Right renal cortex interstitium (tissue), 3 donors: ENCODE measurements at regions not wholly inside any gene's neighbourhood (a gene's known extent, or its start where the extent isn't known, plus 50 kb on each side); places are given as distances from the start of the nearest gene placed in this dataset.

Experiments
- DNase-seq, 3 donors: peaks; one replicate each; pipeline ENCODE4 v3.0.0-alpha.2; 2013; ENCODE audit warnings: low read depth in 3 of 3, low spot score in 2 of 3

- DNase-seq = no peak
Observed at GRCh38 chr2:45154606-45155155, 145.4 kb upstream of the SIX2 start.

DNA sequence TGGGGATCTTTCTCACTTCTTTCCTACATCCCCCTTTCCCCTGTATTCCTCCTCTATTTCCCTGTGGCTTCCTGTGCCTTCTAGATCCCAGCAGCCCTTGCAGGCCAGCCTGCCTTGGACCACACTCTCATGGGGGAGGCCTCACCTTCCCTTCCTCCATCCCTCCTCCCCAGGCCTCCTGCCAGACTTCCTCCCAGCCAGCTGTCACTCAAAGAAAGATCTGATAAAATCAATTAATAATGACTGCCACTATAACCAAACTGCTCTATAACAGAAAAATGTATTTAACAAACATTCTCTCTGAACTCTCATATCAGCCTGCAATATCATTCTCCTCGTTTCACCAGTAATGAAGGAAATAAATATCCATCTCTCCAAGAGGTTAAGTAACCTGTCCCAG lies 144.9 kb upstream of the SIX2 start:
- DNase-seq = no peak

DNA sequence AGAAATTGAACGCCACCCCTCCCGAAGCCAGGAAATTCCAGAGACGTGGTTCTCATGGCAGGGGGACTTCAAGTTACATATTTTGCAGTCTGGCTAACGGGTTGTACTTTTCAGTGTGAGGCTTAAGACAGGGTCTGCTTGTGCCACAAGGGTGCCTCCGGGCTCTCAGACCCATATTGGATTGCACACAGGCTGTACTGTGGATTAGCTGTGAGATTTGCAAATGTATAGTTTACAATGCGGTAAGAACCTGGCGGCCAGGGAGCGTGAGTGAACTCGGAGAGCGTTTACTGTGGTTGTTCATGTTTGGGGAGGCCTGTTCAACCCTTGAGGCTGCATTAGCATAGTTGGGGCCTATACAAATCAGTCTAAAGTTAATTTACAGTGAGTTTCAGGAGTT lies 143.9 kb upstream of the SIX2 start:
- no peak for DNase-seq

DNA sequence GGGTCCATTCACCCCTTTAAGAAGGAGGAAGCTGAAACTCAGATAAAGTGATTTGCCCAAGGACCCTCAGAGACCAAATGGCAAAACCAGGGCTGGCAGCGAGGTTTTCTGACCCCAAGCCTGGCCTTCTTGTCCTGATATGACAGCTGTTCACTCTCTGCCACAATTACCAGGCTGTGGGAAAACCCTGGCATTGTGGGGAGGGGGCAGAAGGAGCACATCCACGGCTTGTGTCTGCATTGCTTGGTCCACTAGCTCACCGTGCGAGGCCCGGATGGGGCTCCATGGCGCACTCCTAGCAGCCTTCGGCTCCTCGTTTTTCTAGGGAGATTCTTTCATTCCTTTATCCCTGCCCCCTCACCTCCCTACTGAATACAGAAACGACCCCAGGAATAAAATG lies 143.4 kb upstream of the SIX2 start:
- DNase-seq = no peak

DNA sequence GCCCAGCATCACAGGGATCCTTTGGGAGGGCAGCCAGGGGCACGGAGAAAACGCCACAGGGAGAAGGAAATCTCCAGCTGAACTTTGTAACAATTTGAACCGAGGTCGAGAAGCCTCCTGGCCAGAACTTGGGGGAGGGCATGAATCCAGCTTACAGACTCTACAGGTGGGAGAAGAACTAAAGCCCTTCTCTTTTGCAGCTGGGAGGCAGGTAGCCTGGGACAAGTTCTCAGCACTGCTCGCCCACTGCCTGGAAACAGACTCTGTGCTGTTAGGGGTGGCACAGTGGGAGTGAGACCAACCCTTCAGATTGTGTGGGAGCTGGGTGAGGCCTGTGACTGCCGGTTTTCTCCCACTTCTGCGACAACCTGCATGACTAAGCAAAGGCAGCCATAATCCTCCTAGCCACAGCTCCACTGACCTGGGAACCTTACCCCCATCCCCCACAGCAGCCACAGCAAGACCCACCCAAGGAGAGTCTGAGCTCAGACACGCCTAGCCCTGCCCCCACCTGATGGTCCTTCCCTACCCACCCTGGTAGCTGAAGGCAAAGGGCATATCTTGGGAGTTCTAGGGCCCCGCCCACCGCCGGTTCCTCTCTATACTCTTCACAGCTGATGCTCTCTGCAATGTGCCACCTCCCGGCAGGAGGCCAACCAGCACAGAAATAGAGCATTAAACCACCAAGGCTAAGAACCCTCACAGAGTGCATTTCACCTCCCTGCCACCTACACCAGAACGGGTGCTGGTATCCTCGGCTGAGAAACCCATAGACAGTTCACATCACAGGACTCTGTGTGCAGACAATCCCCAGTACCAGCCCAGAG lies 136.0 kb upstream of the SIX2 start:
- DNase-seq = no peak

DNA sequence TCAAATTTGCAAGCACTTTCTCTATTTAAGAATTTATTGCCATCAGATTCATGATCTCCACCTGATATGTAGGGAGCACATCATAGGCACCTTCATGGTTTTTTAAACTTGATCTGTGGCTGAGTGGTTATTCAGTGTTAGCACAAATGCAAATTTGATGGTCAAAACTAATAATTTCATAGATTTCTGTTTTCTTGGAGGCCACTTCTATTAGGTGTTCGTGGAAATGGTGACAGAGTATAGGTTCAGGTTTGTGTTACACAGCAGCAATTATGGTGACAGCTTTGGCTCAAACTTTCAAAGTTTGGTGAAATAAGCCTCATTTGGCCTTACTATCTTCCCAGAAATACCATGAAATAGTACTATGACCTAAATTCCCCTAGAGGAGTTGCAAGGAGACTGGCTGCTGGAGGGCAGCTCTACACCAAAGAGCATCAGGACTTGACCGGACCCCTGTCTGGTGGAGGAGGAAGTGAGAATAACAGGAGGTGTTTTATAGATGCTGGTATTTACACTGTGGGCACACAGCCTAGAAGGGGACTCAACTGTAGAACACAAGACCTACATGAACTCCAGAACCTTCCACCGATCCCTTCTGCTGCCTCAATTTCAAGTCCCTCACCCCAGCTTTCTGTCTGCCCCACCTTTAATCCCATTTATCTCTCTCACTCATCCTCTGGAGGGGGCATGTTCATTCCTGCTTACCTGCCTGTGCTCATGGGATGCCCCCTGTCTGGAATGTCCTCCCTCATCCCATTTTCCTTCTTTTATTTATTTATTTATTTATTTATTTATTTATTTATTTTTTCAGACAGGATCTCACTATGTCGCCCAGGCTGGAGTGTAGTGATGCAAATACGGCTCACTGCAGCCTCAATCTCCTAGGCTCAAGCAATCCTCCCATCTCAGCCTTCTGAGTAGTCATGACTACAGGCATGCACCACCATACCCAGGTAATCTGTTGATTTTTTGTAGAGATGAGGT lies 132.9 kb upstream of the SIX2 start:
- no peak for DNase-seq

DNA sequence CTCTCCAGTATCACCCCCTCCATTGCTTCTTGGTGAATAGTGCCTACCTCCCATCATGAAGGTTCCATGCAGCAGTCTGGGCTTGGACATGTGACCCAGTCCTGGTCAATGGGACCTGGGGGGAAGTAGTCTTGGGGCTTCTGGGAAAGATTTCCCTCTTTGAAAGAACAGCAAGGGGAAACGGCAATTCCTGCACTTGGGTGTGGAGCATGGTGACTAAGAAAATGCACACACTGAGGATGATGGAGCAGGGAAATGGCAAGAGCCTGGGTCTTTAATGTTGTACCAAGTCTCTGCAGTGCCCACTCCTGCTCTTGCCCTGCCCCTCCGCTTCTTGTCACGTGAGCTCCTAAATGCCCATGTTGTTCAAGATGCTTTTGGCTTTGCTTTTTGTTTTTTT lies 131.4 kb upstream of the SIX2 start:
- no peak for DNase-seq

DNA sequence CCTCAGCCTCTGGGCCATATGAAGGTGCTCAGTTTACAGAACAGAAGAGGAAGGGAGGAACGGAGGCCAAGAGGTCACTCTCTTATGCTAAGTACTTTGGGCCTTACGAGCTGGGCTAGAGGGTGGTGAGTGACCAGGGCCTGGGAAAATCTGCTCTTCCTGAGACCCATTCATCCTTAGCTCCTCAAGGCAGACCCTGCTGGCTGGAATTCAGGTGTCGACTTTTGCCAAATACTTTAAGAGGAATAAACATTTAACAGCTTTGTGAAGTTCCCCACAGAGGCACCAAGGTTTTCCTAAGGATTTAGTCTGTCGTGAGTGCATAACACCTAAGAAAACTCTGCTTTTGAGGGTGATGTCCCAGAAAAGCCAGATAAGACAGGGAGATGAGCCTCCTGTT lies 129.7 kb upstream of the SIX2 start:
- DNase-seq = no peak

DNA sequence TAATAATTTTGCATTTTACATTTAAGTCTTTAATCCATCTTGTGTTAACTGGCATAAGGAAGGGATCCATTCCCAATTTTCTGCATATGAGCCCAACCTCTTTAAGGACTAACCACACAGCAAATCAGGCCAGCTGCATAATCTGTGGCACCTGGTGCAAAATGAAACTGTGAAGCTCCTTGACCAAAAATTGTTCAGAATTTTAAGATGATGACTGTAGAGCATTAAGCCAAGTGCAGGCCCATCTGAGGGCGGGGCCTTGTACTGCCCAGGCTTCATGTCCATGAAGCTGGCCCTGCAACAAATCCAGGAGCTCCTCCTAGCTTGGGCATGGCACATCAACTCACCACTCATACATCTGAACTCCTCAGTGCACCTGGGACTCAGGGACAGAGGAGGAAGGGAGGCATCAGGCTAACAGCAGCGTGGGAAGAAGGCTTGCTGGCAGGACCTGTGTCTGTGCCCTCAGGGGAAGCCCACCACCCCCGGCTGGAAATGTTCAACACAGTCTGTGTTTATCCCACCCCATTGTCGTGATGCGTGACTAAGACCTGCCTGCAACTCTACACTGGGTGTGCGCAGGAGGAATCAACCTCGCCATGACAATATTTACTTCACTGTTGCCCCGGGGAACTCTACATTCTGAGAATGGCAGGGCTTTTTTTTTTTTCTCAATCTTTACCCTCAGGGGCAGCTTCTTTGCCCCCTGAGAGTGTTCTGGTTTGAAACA lies 128.9 kb upstream of the SIX2 start:
- DNase-seq = no peak

GRCh38 chr2:45134726-45135125 lies 125.5 kb upstream of the SIX2 start:
- no peak for DNase-seq

- DNase-seq = no peak
Observed at GRCh38 chr2:45134014-45134413, 124.8 kb upstream of the SIX2 start.

DNA sequence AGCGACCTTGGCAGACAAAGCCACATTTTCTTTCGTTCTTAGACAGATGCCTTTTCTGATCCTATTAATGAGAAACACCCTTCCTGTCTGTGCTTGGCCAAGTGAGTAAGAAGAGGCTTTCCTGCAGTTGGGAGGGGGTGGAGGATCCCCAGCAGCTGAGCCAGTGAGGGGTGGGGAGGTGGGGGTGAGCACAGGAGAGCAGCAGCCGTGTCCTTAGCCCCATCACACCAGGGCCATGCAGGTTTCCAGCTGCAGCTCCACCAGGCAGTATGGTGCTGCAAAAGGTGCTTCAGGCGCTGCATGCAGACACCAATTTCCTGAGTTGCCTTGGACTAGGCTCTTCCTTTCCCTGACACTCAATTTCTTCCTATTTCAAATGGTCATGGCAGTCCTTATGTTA lies 123.3 kb upstream of the SIX2 start:
- no peak for DNase-seq

GRCh38 chr2:45131587-45131986 lies 122.3 kb upstream of the SIX2 start:
- no peak for DNase-seq

- DNase-seq = no peak
Observed at GRCh38 chr2:45130736-45131135, 121.5 kb upstream of the SIX2 start.

GRCh38 chr2:45128580-45128997 lies 119.3 kb upstream of the SIX2 start:
- DNase-seq = no peak

GRCh38 chr2:45127891-45128290 lies 118.6 kb upstream of the SIX2 start:
- DNase-seq = no peak

- no peak for DNase-seq
Observed at GRCh38 chr2:45127321-45127720, 118.1 kb upstream of the SIX2 start.

DNA sequence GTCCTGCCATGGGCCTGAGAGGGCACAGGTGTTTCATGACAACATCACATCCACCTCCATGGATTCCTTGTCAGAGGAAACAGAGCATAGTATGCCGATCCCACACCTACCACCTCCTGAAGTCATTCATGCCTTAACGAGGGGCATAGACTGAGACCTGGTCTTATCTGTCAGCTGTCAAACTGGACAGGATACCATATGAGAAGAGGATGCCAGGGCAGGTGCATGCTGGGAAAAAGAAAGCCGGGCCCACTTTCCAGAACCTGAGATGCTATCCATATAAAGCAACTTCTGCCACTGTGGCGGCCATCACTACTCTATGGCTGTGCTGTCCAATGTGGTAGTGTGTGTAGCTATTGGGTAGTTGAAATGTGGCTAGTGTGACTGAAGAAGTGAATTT lies 116.0 kb upstream of the SIX2 start:
- DNase-seq = no peak

- DNase-seq = no peak
Observed at GRCh38 chr2:45124456-45124855, 115.2 kb upstream of the SIX2 start.

DNA sequence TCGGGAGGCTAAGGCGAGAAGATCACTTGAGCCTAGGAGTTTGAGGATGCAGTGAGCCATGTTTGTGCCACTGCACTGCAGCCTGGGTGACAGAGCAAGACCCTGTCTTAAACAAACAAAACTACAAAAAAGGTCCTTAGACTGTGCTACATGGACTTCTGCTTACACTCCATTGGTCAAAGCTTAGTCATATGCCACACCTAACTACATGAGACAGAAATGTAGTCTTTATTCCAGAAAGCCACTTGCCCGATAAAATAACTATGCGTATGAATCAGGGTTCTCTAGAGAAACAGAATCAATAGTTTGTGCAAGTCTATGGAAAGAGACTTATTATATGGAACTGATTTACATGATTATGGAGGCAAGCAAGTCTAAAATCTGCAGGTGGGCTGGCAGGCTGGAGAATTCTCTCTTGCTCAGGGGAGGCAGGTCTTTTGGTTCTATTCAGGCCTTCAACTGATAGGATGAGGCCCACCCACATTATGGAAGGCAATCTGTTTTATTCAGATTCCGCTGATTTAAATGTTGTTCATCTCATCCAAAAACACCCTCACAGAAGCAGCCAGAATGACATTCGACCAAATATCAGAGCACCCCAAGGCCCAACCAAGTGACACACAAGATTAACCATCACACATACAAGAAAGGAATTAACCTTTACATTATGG lies 114.4 kb upstream of the SIX2 start:
- no peak for DNase-seq
